ENCODE measurements at regions not wholly inside any gene's neighbourhood (a gene's known extent, or its start where the extent isn't known, plus 50 kb on each side); places are given as distances from the start of the nearest gene placed in this dataset.
"Not testable (repeated sequence)": the region's sequence is repeated elsewhere in the genome, so short reads cannot be mapped to it uniquely, and the experiment has no call there.

- not testable (repeated sequence) for TF ChIP-seq CTCF (IDR thresholded peaks at IDR 0.05); MAX (CRISPR knock-in tag; IDR thresholded peaks at IDR 0.05)
These were observed 100.6 kb upstream of the GATA6 start for GRCh38 chr18:22068784-22069183.
